GM12864 (cell line): ENCODE measurements at regions not wholly inside any gene's neighbourhood (a gene's known extent, or its start where the extent isn't known, plus 50 kb on each side); places are given as distances from the start of the nearest gene placed in this dataset.

ENCODE experiments used
- DNase-seq: peaks from one replicate; pipeline ENCODE4 v3.0.0-alpha.2; 2011; ENCODE audit warnings: low read depth
- H3K4me3 ChIP-seq: 2 replicates; pipeline ENCODE4 v1.5.1; 2011; ENCODE audit warnings: mild to moderate bottlenecking, low read depth, low read length, control low read depth
- TF ChIP-seq, protein P1 (sequence below): IDR thresholded peaks from 2 replicates; pipeline ENCODE4 v1.5.1; 2011; ENCODE audit warnings: low read depth, mild to moderate bottlenecking, moderate library complexity, low read length, control low read depth, inconsistent platforms; ENCODE audit errors: missing control alignments

DNA sequence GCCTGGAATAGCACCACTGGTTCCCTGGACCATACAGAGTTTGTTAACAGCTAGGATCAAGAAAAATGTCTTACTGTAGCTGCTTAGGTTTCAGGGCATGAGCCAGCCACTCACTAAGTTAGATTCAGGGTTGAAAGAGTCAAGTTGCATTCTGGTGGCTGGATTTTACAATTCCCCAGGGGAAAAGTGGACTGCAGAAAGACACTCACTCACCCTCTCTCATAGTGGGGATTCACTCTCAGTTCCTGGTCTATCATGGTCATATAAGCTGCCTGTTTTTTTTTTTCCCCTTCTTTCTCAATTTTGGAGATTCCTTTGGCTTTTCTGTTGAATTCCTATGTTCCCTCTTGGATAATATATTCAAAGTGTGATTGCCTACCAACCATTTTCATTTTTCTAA is 744.2 kb upstream of the GRIA3 start:
- H3K4me3 ChIP-seq = no peak overlapping the region
- TF ChIP-seq, protein P1, sequence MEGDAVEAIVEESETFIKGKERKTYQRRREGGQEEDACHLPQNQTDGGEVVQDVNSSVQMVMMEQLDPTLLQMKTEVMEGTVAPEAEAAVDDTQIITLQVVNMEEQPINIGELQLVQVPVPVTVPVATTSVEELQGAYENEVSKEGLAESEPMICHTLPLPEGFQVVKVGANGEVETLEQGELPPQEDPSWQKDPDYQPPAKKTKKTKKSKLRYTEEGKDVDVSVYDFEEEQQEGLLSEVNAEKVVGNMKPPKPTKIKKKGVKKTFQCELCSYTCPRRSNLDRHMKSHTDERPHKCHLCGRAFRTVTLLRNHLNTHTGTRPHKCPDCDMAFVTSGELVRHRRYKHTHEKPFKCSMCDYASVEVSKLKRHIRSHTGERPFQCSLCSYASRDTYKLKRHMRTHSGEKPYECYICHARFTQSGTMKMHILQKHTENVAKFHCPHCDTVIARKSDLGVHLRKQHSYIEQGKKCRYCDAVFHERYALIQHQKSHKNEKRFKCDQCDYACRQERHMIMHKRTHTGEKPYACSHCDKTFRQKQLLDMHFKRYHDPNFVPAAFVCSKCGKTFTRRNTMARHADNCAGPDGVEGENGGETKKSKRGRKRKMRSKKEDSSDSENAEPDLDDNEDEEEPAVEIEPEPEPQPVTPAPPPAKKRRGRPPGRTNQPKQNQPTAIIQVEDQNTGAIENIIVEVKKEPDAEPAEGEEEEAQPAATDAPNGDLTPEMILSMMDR = no peak
- DNase-seq = no peak

DNA sequence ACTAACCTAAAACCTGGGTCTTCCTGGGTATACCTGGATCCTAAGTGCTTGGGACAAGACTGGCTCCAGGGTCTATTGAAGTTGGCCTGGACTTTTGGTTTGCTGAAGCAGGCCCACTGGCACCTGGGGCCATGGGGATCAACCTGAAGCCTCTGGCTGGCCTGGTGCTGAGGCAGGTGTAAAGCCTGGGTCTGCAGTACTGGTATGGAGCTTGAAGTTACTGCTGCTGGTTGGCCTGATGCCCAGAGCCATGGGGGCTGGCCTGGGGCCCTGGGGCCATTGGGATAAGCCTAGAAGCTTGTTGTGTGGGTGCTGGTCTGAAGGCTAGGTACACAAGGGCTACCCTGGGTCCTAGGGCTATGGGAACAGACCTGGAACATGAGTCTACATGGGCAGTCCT is 743.2 kb upstream of the GRIA3 start:
- no peak for DNase-seq
- no peak overlapping the region for H3K4me3 ChIP-seq

DNA sequence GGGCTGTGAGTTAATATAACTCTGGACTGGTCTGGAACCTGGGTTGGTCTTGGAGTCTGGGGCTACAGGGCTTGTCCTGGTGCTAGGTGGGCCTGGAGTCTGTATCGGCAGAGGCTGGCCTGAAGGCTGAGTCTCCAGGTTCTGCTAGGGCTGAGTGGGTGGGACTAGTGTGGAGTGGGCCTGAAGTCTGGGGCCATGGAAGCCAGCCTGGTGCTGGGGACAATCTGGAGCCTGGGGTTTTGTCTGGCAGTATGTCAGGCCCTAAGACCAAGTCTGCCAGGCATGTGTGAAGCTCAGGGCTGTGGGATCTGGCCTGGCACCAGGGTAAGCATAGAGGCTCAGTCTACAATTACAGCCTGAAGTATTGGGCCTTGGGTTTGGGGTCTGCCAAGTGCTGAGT is 742.6 kb upstream of the GRIA3 start:
- no peak for DNase-seq
- no peak overlapping the region for H3K4me3 ChIP-seq
- TF ChIP-seq, protein P1 = no peak

More for the DNA sequence above, 743.2 kb upstream of the GRIA3 start:
- TF ChIP-seq, protein P1 = no peak

DNA sequence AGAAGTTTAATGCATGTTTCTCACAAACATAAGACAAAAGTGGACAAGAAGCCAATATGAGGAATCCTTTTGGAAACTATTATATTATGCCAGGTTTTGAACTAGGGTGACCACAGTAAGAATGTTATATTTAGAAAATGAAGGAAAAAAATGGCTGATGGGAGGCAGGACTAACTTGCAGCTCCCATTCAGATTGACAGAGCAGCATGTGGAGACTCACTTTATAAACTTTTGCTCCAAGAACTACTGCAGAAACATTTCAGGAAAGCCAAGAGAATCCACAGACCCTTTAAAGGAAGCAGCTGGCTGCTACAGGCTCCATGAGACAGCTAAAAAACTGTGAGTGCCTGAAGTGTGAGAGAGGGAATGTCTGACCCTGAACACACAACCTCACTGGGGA is 738.6 kb upstream of the GRIA3 start:
- H3K4me3 ChIP-seq = no peak overlapping the region
- DNase-seq = no peak
- TF ChIP-seq, protein P1 = no peak

DNA sequence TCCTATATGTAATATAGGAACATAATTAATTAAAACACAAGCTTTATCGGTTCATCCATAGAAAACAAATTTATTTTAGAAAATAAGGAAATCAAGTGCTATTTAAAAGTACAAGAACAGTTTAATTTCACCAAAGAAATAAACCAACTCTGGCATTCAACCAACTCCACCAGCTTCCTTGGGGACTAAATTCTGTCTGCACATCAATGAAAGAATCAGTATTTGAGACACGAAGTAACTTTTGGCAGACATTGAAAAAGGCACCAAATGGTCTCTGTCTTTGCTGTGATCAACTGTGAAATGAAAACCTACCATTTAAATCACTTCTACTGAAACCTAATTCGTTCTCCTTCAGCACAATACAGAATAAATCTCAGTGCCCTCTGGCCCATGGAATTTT is 719.7 kb upstream of the GRIA3 start:
- TF ChIP-seq, protein P1 = no peak
- H3K4me3 ChIP-seq = no peak overlapping the region
- DNase-seq = no peak

DNA sequence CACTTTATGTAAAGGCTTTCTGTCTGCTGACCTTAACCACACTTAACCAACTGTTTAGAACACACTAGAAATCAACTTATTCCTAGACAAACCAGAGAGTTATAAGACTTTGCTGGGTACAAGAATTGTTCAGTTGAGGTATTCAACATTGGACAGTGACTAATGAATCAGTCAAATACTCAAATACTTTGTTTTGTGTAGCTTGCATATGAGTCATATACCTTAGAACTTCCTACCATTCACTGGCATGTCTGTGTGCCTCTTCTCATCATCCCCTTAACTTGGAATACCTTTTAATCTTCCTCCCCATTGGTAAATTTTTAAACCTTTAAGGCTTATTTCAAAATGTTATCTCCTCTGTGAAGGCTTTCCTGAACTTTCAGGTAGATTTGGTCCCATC is 708.8 kb upstream of the GRIA3 start:
- TF ChIP-seq, protein P1 = no peak
- no peak for DNase-seq
- H3K4me3 ChIP-seq = no peak overlapping the region

DNA sequence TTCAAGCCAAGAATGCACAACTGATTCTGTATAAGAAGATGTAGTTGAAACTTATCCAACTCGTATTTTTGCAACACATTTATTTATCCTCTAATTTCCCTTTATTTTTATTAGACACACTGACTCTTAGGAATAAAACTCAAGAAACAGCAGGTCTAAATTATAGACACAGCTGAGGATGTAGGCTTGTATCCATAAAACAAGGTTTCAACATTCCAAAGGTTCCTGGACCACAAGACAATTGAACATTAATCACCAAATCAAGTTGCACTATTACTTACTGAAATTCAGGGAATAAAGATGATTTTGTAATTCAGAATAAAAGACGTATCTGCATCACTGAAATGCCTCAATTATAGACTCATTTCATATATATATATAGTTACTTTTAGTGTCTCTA is 683.5 kb upstream of the GRIA3 start:
- no peak for DNase-seq
- TF ChIP-seq, protein P1 = no peak
- no peak overlapping the region for H3K4me3 ChIP-seq
